ENCODE measurements at regions not wholly inside any gene's neighbourhood (a gene's known extent, or its start where the extent isn't known, plus 50 kb on each side); places are given as distances from the start of the nearest gene placed in this dataset.

- Histone ChIP-seq H3K27me3 (no peaks in the 10 kb centered on the region), H3K9me3 (no peaks in the 10 kb centered on the region), H3K4me3 (no peak overlapping the region), H3K4me1 (peaks cover 0 to 12% of the 10 kb centered on the region in 2 donors), H3K36me3 (peaks cover 14% of the 10 kb centered on the region), H3K27ac (no peak overlapping the region)
- no peak for DNase-seq (ENCODE audit: low spot score)
- no peak for TF ChIP-seq CTCF (IDR thresholded peaks at IDR 0.05)
Measured at GRCh38 chr15:62821384-62822131, 221.0 kb upstream of the TPM1 start.

- Histone ChIP-seq H3K36me3 (peaks cover 14% of the 10 kb centered on the region), H3K4me3 (no peak overlapping the region), H3K9me3 (no peaks in the 10 kb centered on the region), H3K27ac (no peak overlapping the region), H3K27me3 (no peaks in the 10 kb centered on the region), H3K4me1 (peaks cover 0 to 7% of the 10 kb centered on the region in 2 donors)
- no peak for TF ChIP-seq CTCF (IDR thresholded peaks at IDR 0.05)
- no peak for DNase-seq (ENCODE audit: low spot score)
Measured at GRCh38 chr15:62822228-62822627, 220.3 kb upstream of the TPM1 start.

DNA sequence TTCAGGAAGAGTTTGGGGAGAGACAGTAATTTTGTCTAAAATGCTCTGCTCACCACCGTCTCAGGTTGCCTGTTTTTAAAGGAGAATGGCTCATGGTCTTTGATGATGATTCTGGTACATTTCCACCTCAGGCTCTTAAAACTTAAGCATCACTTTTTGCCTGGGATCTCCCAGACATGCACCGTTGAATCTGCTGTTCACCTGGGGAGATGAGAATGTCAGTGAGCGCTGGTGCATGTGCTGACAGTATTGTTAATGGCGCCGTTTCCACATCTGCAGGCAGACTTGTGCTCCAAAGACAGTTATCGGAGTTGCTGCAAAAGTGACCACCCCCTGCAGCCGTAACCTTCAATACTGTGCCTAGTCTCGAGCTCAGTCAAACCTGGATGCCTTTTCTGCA lies 219.0 kb upstream of the TPM1 start:
- H3K4me3 ChIP-seq = no peak overlapping the region
- H3K27ac ChIP-seq = no peak overlapping the region
- peaks cover 14% of the 10 kb centered on the region for H3K36me3 ChIP-seq
- H3K4me1 ChIP-seq = no peaks in the 10 kb centered on the region
- DNase-seq (ENCODE audit: low spot score) = no peak
- no peaks in the 10 kb centered on the region for H3K27me3 ChIP-seq
- no peaks in the 10 kb centered on the region for H3K9me3 ChIP-seq
- TF ChIP-seq CTCF (IDR thresholded peaks at IDR 0.05) = no peak

GRCh38 chr15:62824111-62825015 lies 218.2 kb upstream of the TPM1 start:
- Histone ChIP-seq H3K36me3 (peaks cover 14% of the 10 kb centered on the region), H3K9me3 (no peaks in the 10 kb centered on the region), H3K27ac (no peak overlapping the region), H3K4me3 (no peak overlapping the region), H3K4me1 (no peaks in the 10 kb centered on the region), H3K27me3 (no peaks in the 10 kb centered on the region)
- no peak for DNase-seq (ENCODE audit: low spot score)
- no peak for TF ChIP-seq CTCF (IDR thresholded peaks at IDR 0.05)

GRCh38 chr15:62825191-62825590 lies 217.4 kb upstream of the TPM1 start:
- no peak for DNase-seq (ENCODE audit: low spot score)
- no peak for TF ChIP-seq CTCF (IDR thresholded peaks at IDR 0.05)
- no peaks in the 10 kb centered on the region for H3K4me1 ChIP-seq
- no peak overlapping the region for H3K4me3 ChIP-seq
- no peaks in the 10 kb centered on the region for H3K9me3 ChIP-seq
- H3K27ac ChIP-seq = no peak overlapping the region
- peaks cover 10% of the 10 kb centered on the region for H3K36me3 ChIP-seq
- no peaks in the 10 kb centered on the region for H3K27me3 ChIP-seq

Data from right atrium auricular region (tissue), 2 donors.